Loucy (cell line): ENCODE measurements at regions not wholly inside any gene's neighbourhood (a gene's known extent, or its start where the extent isn't known, plus 50 kb on each side); places are given as distances from the start of the nearest gene placed in this dataset.

ENCODE experiments used
- H2AFZ ChIP-seq: fragments of 200-600 bp; sonication (generic); 2 replicates; pipeline ENCODE4 v1.6.0; 2016; ENCODE audit warnings: antibody characterized with exemption, mild to moderate bottlenecking, low read length, moderate library complexity
- H3F3A ChIP-seq: fragments of 200-600 bp; 2 replicates; pipeline ENCODE4 v1.6.0; 2016; ENCODE audit warnings: antibody characterized with exemption, low read depth, mild to moderate bottlenecking
- H3K27me3 ChIP-seq: fragments of 200-600 bp; sonication (generic); 2 replicates; pipeline ENCODE4 v1.6.1; 2014; ENCODE audit warnings: low read length, mild to moderate bottlenecking; ENCODE audit not compliant: insufficient read depth, poor library complexity, severe bottlenecking
- H3K36me3 ChIP-seq: fragments of 200-600 bp; sonication (generic); 2 replicates; pipeline ENCODE4 v1.6.1; 2016; ENCODE audit warnings: low read length; ENCODE audit not compliant: insufficient read depth
- H3K4me1 ChIP-seq: fragments of 200-600 bp; sonication (generic); 2 replicates; pipeline ENCODE4 v1.5.1; 2014; ENCODE audit warnings: low read length, mild to moderate bottlenecking; ENCODE audit not compliant: insufficient read depth, poor library complexity, severe bottlenecking
- H3K4me2 ChIP-seq: fragments of 200-600 bp; sonication (generic); 2 replicates; pipeline ENCODE4 v1.6.0; 2014; ENCODE audit warnings: antibody characterized with exemption, low read length, low read depth, mild to moderate bottlenecking; ENCODE audit not compliant: poor library complexity, severe bottlenecking
- H3K4me3 ChIP-seq: fragments of 200-600 bp; sonication (generic); 2 replicates; pipeline ENCODE4 v1.5.1; 2014; ENCODE audit warnings: low read length, mild to moderate bottlenecking, mixed read lengths; ENCODE audit not compliant: poor library complexity, severe bottlenecking
- H3K79me2 ChIP-seq: fragments of 200-600 bp; sonication (generic); 2 replicates; pipeline ENCODE4 v1.6.1; 2014; ENCODE audit warnings: low read length; ENCODE audit not compliant: insufficient read depth
- H3K9ac ChIP-seq: fragments of 200-600 bp; sonication (generic); 2 replicates; pipeline ENCODE4 v1.6.0; 2014; ENCODE audit warnings: mild to moderate bottlenecking, low read depth, low read length, moderate library complexity; ENCODE audit not compliant: poor library complexity, severe bottlenecking
- H3K9me2 ChIP-seq: fragments of 200-600 bp; sonication (generic); replicated peaks from 2 replicates; pipeline ENCODE4 v1.6.1; 2016; ENCODE audit warnings: low read depth, low read length, mixed read lengths
- H3K9me3 ChIP-seq: fragments of 200-600 bp; sonication (generic); 2 replicates; pipeline ENCODE4 v1.6.1; 2014; ENCODE audit warnings: mild to moderate bottlenecking, antibody characterized with exemption, low read length, low read depth; ENCODE audit not compliant: insufficient read depth
- H4K20me1 ChIP-seq: fragments of 200-600 bp; sonication (generic); 2 replicates; pipeline ENCODE4 v1.6.0; 2014; ENCODE audit warnings: antibody characterized with exemption, low read length, mild to moderate bottlenecking; ENCODE audit not compliant: insufficient read depth, poor library complexity, severe bottlenecking
- CTCF ChIP-seq: fragments of 200-600 bp; sonication (generic); conservative IDR thresholded peaks from 2 replicates; pipeline ENCODE4 v1.5.1; 2014; ENCODE audit warnings: mild to moderate bottlenecking, antibody characterized with exemption, low read length
- EZH2phosphoT487 ChIP-seq: fragments of 200-600 bp; IDR thresholded peaks from 2 replicates; pipeline ENCODE4 v1.6.1; 2018; ENCODE audit warnings: antibody characterized with exemption, mild to moderate bottlenecking, moderate library complexity, borderline replicate concordance

- Histone ChIP-seq H3K27me3 (no peaks in the 10 kb centered on the region), H4K20me1 (no peaks in the 10 kb centered on the region), H3K9me2 (no peaks in the 10 kb centered on the region), H3F3A (no peaks in the 10 kb centered on the region), H3K4me1 (peaks cover 37% of the 10 kb centered on the region), H2AFZ (peak overlapping the region; percentile 21; the same call in 1 of the 2 replicates), H3K9ac (no peak overlapping the region), H3K36me3 (no peaks in the 10 kb centered on the region), H3K4me3 (no peak overlapping the region), H3K4me2 (no peak overlapping the region), H3K79me2 (no peaks in the 10 kb centered on the region), H3K9me3 (no peaks in the 10 kb centered on the region)
- TF ChIP-seq EZH2phosphoT487: no peak
- no peak for TF ChIP-seq CTCF
Measured at GRCh38 chr2:172241222-172241621, 138.5 kb upstream of the DLX2 start.

- H3K4me1 ChIP-seq: peaks cover 42% of the 10 kb centered on the region
- TF ChIP-seq CTCF (no peak), EZH2phosphoT487 (no peak)
- H2AFZ ChIP-seq: peak overlapping the region; percentile 72; the same call in 1 of the 2 replicates
- H3K27me3 ChIP-seq: no peaks in the 10 kb centered on the region
- H3F3A ChIP-seq: no peaks in the 10 kb centered on the region
- H3K4me2 ChIP-seq: no peak overlapping the region
- no peaks in the 10 kb centered on the region for H3K9me3 ChIP-seq
- no peaks in the 10 kb centered on the region for H4K20me1 ChIP-seq
- H3K79me2 ChIP-seq: no peaks in the 10 kb centered on the region
- H3K9ac ChIP-seq: no peak overlapping the region
- no peak overlapping the region for H3K4me3 ChIP-seq
- H3K36me3 ChIP-seq: no peaks in the 10 kb centered on the region
- H3K9me2 ChIP-seq: no peaks in the 10 kb centered on the region
Measured at GRCh38 chr2:172242471-172242870, 139.8 kb upstream of the DLX2 start.

- H3K4me3 ChIP-seq: no peak overlapping the region
Measured at GRCh38 chr2:172242961-172243360, 140.3 kb upstream of the DLX2 start.

More at GRCh38 chr2:172242961-172243360, 140.3 kb upstream of the DLX2 start:
- Histone ChIP-seq H3K27me3 (no peaks in the 10 kb centered on the region), H3K36me3 (no peaks in the 10 kb centered on the region), H3K4me1 (peaks cover 42% of the 10 kb centered on the region), H2AFZ (peak overlapping the region; percentile 72; the same call in 1 of the 2 replicates), H3K4me2 (no peak overlapping the region), H4K20me1 (no peaks in the 10 kb centered on the region), H3F3A (no peaks in the 10 kb centered on the region), H3K9me2 (no peaks in the 10 kb centered on the region), H3K79me2 (no peaks in the 10 kb centered on the region), H3K9ac (no peak overlapping the region), H3K9me3 (no peaks in the 10 kb centered on the region)
- TF ChIP-seq EZH2phosphoT487 (no peak), CTCF (no peak)
